ENCODE measurements at regions not wholly inside any gene's neighbourhood (a gene's known extent, or its start where the extent isn't known, plus 50 kb on each side); places are given as distances from the start of the nearest gene placed in this dataset.

GRCh38 chr10:129126982-129127381 lies 340.1 kb upstream of the MGMT start:
- no peak for TF ChIP-seq CTCF (conservative IDR thresholded peaks at IDR 0.05; ENCODE audit: low read depth, low read length)
- TF ChIP-seq EZH2 (IDR thresholded peaks at IDR 0.05; ENCODE audit: low read length, unreplicated experiment): no peak
- TF ChIP-seq EZH2phosphoT487 (IDR thresholded peaks at IDR 0.05; ENCODE audit: borderline replicate concordance, low read length): no peak

Data from PC-3 (cell line).